GM12865 (cell line): ENCODE measurements at regions not wholly inside any gene's neighbourhood (a gene's known extent, or its start where the extent isn't known, plus 50 kb on each side); places are given as distances from the start of the nearest gene placed in this dataset.

ENCODE experiments used
- DNase-seq: peaks from one replicate; pipeline ENCODE4 v3.0.0; 2010; ENCODE audit warnings: low read depth
- H3K4me3 ChIP-seq: 2 replicates; pipeline ENCODE4 v1.5.1; 2011; ENCODE audit warnings: mild to moderate bottlenecking, low read depth, low read length, control low read depth
- CTCF ChIP-seq: IDR thresholded peaks from 2 replicates; pipeline ENCODE4 v1.5.1; 2011; ENCODE audit warnings: low read length, control low read depth, low read depth, inconsistent platforms; ENCODE audit not compliant: insufficient read depth; ENCODE audit errors: missing control alignments

DNA sequence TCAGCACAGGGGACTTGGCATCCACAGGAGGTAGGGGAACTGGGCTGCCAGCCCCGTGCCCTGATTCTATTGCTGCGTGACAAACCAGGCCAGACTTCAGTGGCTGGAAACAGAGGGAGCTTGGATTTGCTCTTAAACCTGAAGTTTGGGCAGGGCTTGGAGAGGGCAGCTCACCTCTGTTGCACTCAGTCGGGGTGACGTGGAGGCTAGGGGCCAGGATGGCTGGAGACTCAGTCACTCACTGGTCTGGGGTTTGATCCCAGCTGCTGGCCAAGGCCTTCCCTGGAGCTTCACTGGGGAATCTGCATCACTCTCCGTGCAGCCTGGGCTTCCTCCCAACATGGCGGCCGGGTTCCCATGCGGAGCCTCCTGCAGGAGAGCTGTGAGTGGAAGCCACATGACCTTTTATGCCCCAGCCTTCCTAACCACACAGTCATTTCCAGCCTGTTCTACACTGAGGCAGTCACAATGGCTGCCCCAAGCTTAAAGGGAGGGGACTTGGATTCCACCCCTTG is 175.2 kb upstream of the HDAC4 start:
- TF ChIP-seq CTCF = no peak
- no peak overlapping the region for H3K4me3 ChIP-seq
- DNase-seq = no peak

DNA sequence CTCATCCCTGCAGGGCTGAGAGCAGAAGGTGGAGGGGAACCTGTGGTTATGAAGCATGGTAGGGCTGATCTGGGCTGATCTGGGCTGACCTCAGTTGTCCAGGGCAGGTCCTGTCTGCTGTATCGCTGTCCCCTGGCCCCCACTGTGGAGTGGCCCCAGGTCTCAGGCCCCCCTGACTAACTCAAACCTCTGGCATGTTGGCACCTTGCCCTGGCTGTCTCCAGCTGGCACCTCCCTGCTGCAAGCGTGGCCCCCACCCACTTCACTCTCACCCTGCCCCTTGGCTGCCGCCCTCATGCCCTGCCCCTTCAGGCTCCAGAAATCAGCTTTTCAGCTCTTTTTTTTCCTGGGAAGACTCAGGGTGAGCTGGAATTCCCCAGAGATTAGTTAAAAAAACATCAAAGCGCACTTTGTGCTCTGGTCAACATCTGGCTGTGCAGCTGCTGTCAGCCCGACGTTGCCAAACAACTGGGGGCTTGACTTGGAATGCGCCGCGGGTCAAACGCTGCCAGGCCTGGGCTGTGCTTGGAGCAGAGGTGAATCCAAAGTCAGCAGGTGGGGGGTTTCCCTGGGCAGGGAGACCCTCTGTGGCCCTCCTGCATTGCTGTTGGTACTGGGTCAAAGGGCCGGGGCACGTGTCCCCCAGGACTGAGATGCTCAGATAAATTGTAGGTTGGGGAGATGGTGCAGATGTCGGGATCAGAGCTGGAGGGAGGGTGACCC is 173.8 kb upstream of the HDAC4 start:
- no peak for TF ChIP-seq CTCF
- DNase-seq = no peak
- H3K4me3 ChIP-seq = no peak overlapping the region

DNA sequence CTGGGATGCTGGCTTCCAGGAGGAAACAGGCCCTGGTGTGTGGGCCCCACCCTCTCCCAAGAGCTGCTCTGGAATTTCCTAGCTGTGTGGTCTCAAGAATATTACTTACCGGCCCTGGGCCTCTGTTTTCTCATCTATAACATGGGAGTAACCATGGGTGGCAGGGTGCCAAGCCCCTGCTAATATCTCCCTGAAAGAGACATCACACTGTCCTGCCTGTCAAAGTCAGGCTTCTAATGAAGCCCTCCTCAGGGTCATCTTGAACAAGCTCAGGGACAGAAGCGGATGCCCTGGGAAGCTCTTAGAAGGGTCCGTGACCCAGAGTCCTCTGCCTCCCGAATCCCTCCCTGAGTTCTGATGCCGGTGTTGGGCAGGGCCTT is 173.2 kb upstream of the HDAC4 start:
- DNase-seq = no peak
- TF ChIP-seq CTCF = no peak
- H3K4me3 ChIP-seq = no peak overlapping the region

GRCh38 chr2:239570971-239571520 is 170.2 kb upstream of the HDAC4 start:
- no peak for DNase-seq
- no peak for TF ChIP-seq CTCF
- H3K4me3 ChIP-seq = no peak overlapping the region

DNA sequence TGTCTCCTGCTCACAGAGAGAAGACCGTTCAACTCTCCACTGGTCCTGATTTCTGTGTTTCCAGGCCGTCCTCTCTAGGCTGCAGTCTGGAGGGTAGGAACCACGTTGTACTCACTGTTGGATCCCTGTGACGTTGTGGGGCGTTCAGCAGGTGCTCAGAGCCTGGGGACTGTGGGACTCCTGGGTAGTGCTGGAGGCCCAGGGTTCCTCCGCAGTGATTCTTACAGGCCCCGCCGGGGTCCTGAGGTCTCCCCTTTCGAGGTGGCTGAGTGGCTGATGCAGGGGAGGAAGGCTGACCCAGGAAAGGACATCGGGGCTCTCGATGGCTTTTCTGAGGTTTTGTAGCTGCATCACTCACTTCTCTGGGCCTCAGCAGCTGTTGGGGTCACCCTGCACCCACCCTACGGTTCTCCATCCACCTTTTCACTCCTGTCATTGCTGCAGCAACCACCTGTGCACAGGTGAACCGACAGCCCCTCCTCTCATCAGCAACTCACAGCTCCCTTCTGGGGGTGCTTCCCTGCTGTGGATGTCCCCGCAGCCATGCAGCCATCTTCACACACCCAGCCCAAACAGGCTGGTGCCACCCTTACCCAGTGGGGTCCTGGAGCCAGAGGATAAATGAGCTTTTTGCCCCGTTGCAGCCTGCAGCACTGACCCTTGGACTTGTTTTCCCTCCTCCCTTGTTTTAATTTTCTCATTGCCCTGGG is 169.6 kb upstream of the HDAC4 start:
- H3K4me3 ChIP-seq = no peak overlapping the region
- no peak for DNase-seq
- no peak for TF ChIP-seq CTCF

DNA sequence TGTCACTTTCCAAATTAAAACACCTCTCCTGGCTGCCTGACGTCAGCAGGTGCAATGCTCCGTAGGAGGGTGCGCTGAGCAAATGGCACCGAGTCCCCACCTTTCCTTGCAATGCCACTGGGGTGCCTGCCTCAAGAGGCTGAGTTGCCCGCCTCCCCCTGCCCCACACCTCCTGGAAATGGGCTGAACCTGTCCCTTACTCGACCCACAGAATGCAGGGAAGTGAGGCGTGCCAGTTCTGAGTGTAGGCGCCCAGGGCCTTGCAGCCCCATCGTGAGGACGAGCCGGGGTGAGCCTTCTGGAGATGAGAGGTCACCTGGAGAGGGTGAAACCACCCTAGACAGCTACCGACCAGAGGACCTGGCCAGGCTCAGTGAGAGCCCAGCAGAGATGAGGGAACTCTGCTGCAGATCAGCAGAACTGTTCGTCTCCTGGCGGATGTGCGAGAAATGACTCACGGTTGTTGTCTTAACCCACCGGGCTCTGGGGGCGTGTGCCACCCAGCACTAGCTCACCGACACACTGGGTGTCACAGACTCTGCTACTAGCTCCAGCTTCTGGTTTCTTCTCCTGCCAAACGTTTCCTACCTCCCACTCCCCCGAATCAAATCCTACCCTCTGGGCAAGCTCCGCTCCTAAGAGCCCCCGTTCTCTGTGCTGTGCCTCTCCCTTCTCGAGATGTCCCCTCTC is 168.7 kb upstream of the HDAC4 start:
- no peak for DNase-seq
- no peak for TF ChIP-seq CTCF
- H3K4me3 ChIP-seq = no peak overlapping the region
